ENCODE measurements at regions not wholly inside any gene's neighbourhood (a gene's known extent, or its start where the extent isn't known, plus 50 kb on each side); places are given as distances from the start of the nearest gene placed in this dataset.

GRCh38 chr16:26554030-26554429 lies 512.7 kb upstream of the C16orf82 start:
- Histone ChIP-seq H3K79me2 (ENCODE audit: low read length) (no peaks in the 10 kb centered on the region), H3K4me1 (ENCODE audit: low read length) (no peaks in the 10 kb centered on the region), H3K9ac (ENCODE audit: low read length) (no peak overlapping the region), H4K20me1 (ENCODE audit: insufficient read depth, low read depth, low read length) (no peaks in the 10 kb centered on the region), H2AFZ (ENCODE audit: low read length) (no peak overlapping the region), H3K4me2 (ENCODE audit: low read depth, low read length, poor library complexity, severe bottlenecking) (no peak overlapping the region), H3K9me2 (replicated peaks; ENCODE audit: insufficient read depth, low read length) (no peaks in the 10 kb centered on the region), H3K4me3 (ENCODE audit: low read length) (no peak overlapping the region), H3K36me3 (ENCODE audit: insufficient read depth, low read length) (no peaks in the 10 kb centered on the region), H3K9me3 (ENCODE audit: low read length) (no peaks in the 10 kb centered on the region), H3K27me3 (ENCODE audit: low read length) (no peaks in the 10 kb centered on the region), H3K27ac (ENCODE audit: low read length) (no peak overlapping the region)
- no peak for DNase-seq

- no peak overlapping the region for H2AFZ ChIP-seq (ENCODE audit: low read length)
- no peaks in the 10 kb centered on the region for H3K27me3 ChIP-seq (ENCODE audit: low read length)
- no peak overlapping the region for H3K4me2 ChIP-seq (ENCODE audit: low read depth, low read length, poor library complexity, severe bottlenecking)
- DNase-seq = no peak
- no peak overlapping the region for H3K4me3 ChIP-seq (ENCODE audit: low read length)
- H3K79me2 ChIP-seq (ENCODE audit: low read length) = no peaks in the 10 kb centered on the region
- H3K4me1 ChIP-seq (ENCODE audit: low read length) = no peaks in the 10 kb centered on the region
- H3K9me2 ChIP-seq (replicated peaks; ENCODE audit: insufficient read depth, low read length) = no peaks in the 10 kb centered on the region
- no peak overlapping the region for H3K27ac ChIP-seq (ENCODE audit: low read length)
- no peak overlapping the region for H3K9ac ChIP-seq (ENCODE audit: low read length)
- H3K36me3 ChIP-seq (ENCODE audit: insufficient read depth, low read length) = no peaks in the 10 kb centered on the region
- no peaks in the 10 kb centered on the region for H3K9me3 ChIP-seq (ENCODE audit: low read length)
- H4K20me1 ChIP-seq (ENCODE audit: insufficient read depth, low read depth, low read length) = no peaks in the 10 kb centered on the region
Observed at GRCh38 chr16:26561303-26561702, 505.4 kb upstream of the C16orf82 start.

DNA sequence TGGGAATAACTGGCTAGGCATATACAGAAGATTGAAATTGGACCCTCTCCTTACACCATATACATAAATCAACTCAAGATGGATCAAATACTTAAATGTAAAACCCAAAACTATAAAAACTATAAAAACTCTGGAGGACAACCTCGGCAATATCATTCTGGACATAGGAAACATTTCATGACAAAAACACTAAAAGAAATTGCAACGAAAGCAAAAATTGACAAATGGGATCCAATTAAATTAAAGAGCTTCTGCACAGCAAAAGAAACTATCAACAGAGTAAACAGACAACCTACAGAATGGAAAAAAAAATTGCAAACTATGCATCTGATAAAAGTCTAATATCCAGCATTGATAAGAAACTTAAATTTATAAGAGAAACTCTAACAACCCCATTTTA lies 503.7 kb upstream of the C16orf82 start:
- no peak overlapping the region for H3K4me2 ChIP-seq (ENCODE audit: low read depth, low read length, poor library complexity, severe bottlenecking)
- no peak overlapping the region for H3K4me3 ChIP-seq (ENCODE audit: low read length)
- H2AFZ ChIP-seq (ENCODE audit: low read length) = no peak overlapping the region
- H3K27ac ChIP-seq (ENCODE audit: low read length) = no peak overlapping the region
- no peaks in the 10 kb centered on the region for H3K79me2 ChIP-seq (ENCODE audit: low read length)
- H3K27me3 ChIP-seq (ENCODE audit: low read length) = no peaks in the 10 kb centered on the region
- no peaks in the 10 kb centered on the region for H3K9me3 ChIP-seq (ENCODE audit: low read length)
- no peak overlapping the region for H3K9ac ChIP-seq (ENCODE audit: low read length)
- H3K36me3 ChIP-seq (ENCODE audit: insufficient read depth, low read length) = no peaks in the 10 kb centered on the region
- no peaks in the 10 kb centered on the region for H3K9me2 ChIP-seq (replicated peaks; ENCODE audit: insufficient read depth, low read length)
- no peaks in the 10 kb centered on the region for H3K4me1 ChIP-seq (ENCODE audit: low read length)
- no peaks in the 10 kb centered on the region for H4K20me1 ChIP-seq (ENCODE audit: insufficient read depth, low read depth, low read length)
- no peak for DNase-seq

DNA sequence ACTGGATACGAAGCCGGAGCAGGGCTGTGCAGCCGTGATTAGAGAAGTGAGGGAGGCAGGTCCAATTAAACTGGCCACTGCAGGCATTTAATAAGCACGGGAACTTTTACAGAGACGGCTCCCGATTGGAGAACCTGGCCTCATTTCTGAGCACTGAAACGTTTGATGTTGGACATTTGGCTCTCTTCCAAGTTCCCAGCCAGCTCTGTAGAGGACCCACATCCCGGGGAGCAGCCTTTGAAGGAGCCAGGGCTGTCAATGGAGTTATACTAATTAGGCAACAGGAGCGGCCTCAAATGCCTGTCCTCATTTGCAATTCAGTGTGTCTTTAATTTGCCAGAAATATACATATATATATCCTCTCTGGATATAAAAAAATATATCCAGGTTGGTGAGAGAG lies 499.4 kb upstream of the C16orf82 start:
- no peaks in the 10 kb centered on the region for H3K27me3 ChIP-seq (ENCODE audit: low read length)
- H3K9ac ChIP-seq (ENCODE audit: low read length) = no peak overlapping the region
- H3K36me3 ChIP-seq (ENCODE audit: insufficient read depth, low read length) = no peaks in the 10 kb centered on the region
- no peaks in the 10 kb centered on the region for H4K20me1 ChIP-seq (ENCODE audit: insufficient read depth, low read depth, low read length)
- no peak overlapping the region for H3K27ac ChIP-seq (ENCODE audit: low read length)
- H3K9me2 ChIP-seq (replicated peaks; ENCODE audit: insufficient read depth, low read length) = no peaks in the 10 kb centered on the region
- no peaks in the 10 kb centered on the region for H3K4me1 ChIP-seq (ENCODE audit: low read length)
- no peak overlapping the region for H3K4me3 ChIP-seq (ENCODE audit: low read length)
- no peak overlapping the region for H2AFZ ChIP-seq (ENCODE audit: low read length)
- no peak for DNase-seq
- no peaks in the 10 kb centered on the region for H3K9me3 ChIP-seq (ENCODE audit: low read length)
- no peaks in the 10 kb centered on the region for H3K79me2 ChIP-seq (ENCODE audit: low read length)
- H3K4me2 ChIP-seq (ENCODE audit: low read depth, low read length, poor library complexity, severe bottlenecking) = no peak overlapping the region

DNA sequence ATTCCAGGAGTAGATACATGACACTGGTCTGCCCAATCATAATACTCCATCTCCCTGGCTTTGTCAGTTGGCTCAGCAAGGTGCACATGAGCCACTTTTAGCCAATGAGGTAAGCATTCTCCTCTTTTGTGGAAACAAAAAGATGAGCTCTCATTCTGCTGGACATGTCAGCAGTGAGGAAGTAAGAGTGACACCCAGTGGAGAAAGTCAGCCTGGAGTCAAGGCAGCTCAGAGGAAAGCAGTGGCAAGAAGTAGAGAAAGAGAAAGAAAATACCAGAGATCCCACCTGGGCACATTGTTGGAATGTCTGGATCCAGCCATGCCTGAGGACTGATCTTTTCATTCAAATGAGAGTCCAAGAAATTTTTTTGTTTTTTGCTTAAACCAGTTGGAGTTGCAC lies 496.9 kb upstream of the C16orf82 start:
- Histone ChIP-seq H3K27ac (ENCODE audit: low read length) (no peak overlapping the region), H3K4me1 (ENCODE audit: low read length) (no peaks in the 10 kb centered on the region), H3K9me3 (ENCODE audit: low read length) (no peaks in the 10 kb centered on the region), H3K9me2 (replicated peaks; ENCODE audit: insufficient read depth, low read length) (no peaks in the 10 kb centered on the region), H4K20me1 (ENCODE audit: insufficient read depth, low read depth, low read length) (no peaks in the 10 kb centered on the region), H3K79me2 (ENCODE audit: low read length) (no peaks in the 10 kb centered on the region), H3K27me3 (ENCODE audit: low read length) (no peaks in the 10 kb centered on the region), H2AFZ (ENCODE audit: low read length) (no peak overlapping the region), H3K4me2 (ENCODE audit: low read depth, low read length, poor library complexity, severe bottlenecking) (no peak overlapping the region), H3K36me3 (ENCODE audit: insufficient read depth, low read length) (no peaks in the 10 kb centered on the region), H3K9ac (ENCODE audit: low read length) (no peak overlapping the region), H3K4me3 (ENCODE audit: low read length) (no peak overlapping the region)
- peak; percentile 52 for DNase-seq

- no peak for DNase-seq
- Histone ChIP-seq H3K27me3 (ENCODE audit: low read length) (no peaks in the 10 kb centered on the region), H2AFZ (ENCODE audit: low read length) (no peak overlapping the region), H3K4me2 (ENCODE audit: low read depth, low read length, poor library complexity, severe bottlenecking) (no peak overlapping the region), H4K20me1 (ENCODE audit: insufficient read depth, low read depth, low read length) (no peaks in the 10 kb centered on the region), H3K27ac (ENCODE audit: low read length) (no peak overlapping the region), H3K4me1 (ENCODE audit: low read length) (no peaks in the 10 kb centered on the region), H3K79me2 (ENCODE audit: low read length) (no peaks in the 10 kb centered on the region), H3K36me3 (ENCODE audit: insufficient read depth, low read length) (no peaks in the 10 kb centered on the region), H3K9me3 (ENCODE audit: low read length) (no peaks in the 10 kb centered on the region), H3K4me3 (ENCODE audit: low read length) (no peak overlapping the region), H3K9ac (ENCODE audit: low read length) (no peak overlapping the region), H3K9me2 (replicated peaks; ENCODE audit: insufficient read depth, low read length) (no peaks in the 10 kb centered on the region)
Observed at GRCh38 chr16:26578748-26579147, 488.0 kb upstream of the C16orf82 start.

GRCh38 chr16:26583803-26584202 lies 482.9 kb upstream of the C16orf82 start:
- no peak overlapping the region for H3K9ac ChIP-seq (ENCODE audit: low read length)
- H3K36me3 ChIP-seq (ENCODE audit: insufficient read depth, low read length) = no peaks in the 10 kb centered on the region
- no peaks in the 10 kb centered on the region for H3K9me3 ChIP-seq (ENCODE audit: low read length)
- no peaks in the 10 kb centered on the region for H3K79me2 ChIP-seq (ENCODE audit: low read length)
- no peak for DNase-seq
- H3K9me2 ChIP-seq (replicated peaks; ENCODE audit: insufficient read depth, low read length) = no peaks in the 10 kb centered on the region
- H3K4me3 ChIP-seq (ENCODE audit: low read length) = no peak overlapping the region
- H3K4me1 ChIP-seq (ENCODE audit: low read length) = no peaks in the 10 kb centered on the region
- H3K27me3 ChIP-seq (ENCODE audit: low read length) = no peaks in the 10 kb centered on the region
- H3K4me2 ChIP-seq (ENCODE audit: low read depth, low read length, poor library complexity, severe bottlenecking) = no peak overlapping the region
- H4K20me1 ChIP-seq (ENCODE audit: insufficient read depth, low read depth, low read length) = no peaks in the 10 kb centered on the region
- H2AFZ ChIP-seq (ENCODE audit: low read length) = no peak overlapping the region
- H3K27ac ChIP-seq (ENCODE audit: low read length) = no peak overlapping the region

DNA sequence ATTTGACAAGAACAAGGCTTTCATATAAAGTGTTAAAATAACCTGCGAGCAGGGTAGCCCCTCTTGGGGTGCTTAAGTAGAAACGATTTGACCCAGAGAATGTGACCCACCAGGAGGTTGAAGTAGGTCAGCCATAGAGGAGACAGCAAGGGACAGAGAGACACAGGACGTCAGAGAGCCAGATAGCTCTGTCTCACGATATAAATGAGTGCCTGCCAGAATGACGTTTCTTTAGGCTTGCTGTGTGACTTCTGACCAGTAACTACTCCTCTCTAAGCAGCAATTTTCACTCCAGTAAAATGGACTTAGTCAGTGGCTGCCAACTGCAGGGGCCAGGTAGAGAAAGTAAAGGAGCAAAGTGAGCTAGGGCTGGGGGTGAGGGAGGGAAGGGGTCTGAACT lies 473.0 kb upstream of the C16orf82 start:
- H2AFZ ChIP-seq (ENCODE audit: low read length) = no peak overlapping the region
- H3K9me3 ChIP-seq (ENCODE audit: low read length) = no peaks in the 10 kb centered on the region
- no peaks in the 10 kb centered on the region for H4K20me1 ChIP-seq (ENCODE audit: insufficient read depth, low read depth, low read length)
- H3K79me2 ChIP-seq (ENCODE audit: low read length) = no peaks in the 10 kb centered on the region
- H3K9me2 ChIP-seq (replicated peaks; ENCODE audit: insufficient read depth, low read length) = no peaks in the 10 kb centered on the region
- H3K4me1 ChIP-seq (ENCODE audit: low read length) = no peaks in the 10 kb centered on the region
- no peak overlapping the region for H3K4me2 ChIP-seq (ENCODE audit: low read depth, low read length, poor library complexity, severe bottlenecking)
- no peaks in the 10 kb centered on the region for H3K36me3 ChIP-seq (ENCODE audit: insufficient read depth, low read length)
- H3K27ac ChIP-seq (ENCODE audit: low read length) = no peak overlapping the region
- no peak overlapping the region for H3K9ac ChIP-seq (ENCODE audit: low read length)
- no peak overlapping the region for H3K4me3 ChIP-seq (ENCODE audit: low read length)
- no peak for DNase-seq
- no peaks in the 10 kb centered on the region for H3K27me3 ChIP-seq (ENCODE audit: low read length)

- no peak overlapping the region for H3K4me2 ChIP-seq (ENCODE audit: low read depth, low read length, poor library complexity, severe bottlenecking)
- no peaks in the 10 kb centered on the region for H3K4me1 ChIP-seq (ENCODE audit: low read length)
- no peaks in the 10 kb centered on the region for H3K79me2 ChIP-seq (ENCODE audit: low read length)
- no peaks in the 10 kb centered on the region for H3K27me3 ChIP-seq (ENCODE audit: low read length)
- H3K9ac ChIP-seq (ENCODE audit: low read length) = no peak overlapping the region
- H3K9me2 ChIP-seq (replicated peaks; ENCODE audit: insufficient read depth, low read length) = no peaks in the 10 kb centered on the region
- H4K20me1 ChIP-seq (ENCODE audit: insufficient read depth, low read depth, low read length) = no peaks in the 10 kb centered on the region
- H3K4me3 ChIP-seq (ENCODE audit: low read length) = no peak overlapping the region
- no peaks in the 10 kb centered on the region for H3K9me3 ChIP-seq (ENCODE audit: low read length)
- DNase-seq = no peak
- no peak overlapping the region for H3K27ac ChIP-seq (ENCODE audit: low read length)
- H2AFZ ChIP-seq (ENCODE audit: low read length) = no peak overlapping the region
- no peaks in the 10 kb centered on the region for H3K36me3 ChIP-seq (ENCODE audit: insufficient read depth, low read length)
Observed at GRCh38 chr16:26594666-26595065, 472.1 kb upstream of the C16orf82 start.

Data from Karpas-422 (cell line).